Effector CD8-positive, alpha-beta T cell (primary cell): ENCODE measurements at regions not wholly inside any gene's neighbourhood (a gene's known extent, or its start where the extent isn't known, plus 50 kb on each side); places are given as distances from the start of the nearest gene placed in this dataset.
"Not testable (repeated sequence)": the region's sequence is repeated elsewhere in the genome, so short reads cannot be mapped to it uniquely, and the experiment has no call there.

Experiments used
- DNase-seq: peaks from one replicate; lab custom pipeline; 2025; lab: John Stamatoyannopoulos, UW

DNA sequence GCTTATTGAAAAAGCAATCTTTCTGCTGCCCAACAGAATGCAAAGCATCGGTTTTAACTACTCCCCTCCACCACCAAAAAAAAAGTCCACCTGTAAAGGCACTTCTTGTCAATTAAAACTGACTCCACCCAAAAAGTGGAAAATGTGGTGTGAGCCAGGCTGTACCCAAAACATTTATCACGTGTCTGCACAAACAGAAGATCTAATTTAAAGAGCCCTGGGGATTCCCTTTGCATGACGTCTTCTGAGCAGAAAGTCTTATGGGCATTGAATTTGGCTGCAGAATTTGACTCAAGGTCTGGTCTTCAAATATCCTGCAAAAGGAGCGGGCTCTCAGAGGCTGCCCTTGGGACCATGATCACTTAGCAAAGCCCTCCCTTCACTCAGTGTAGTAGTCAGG lies 358.3 kb upstream of the KLHL29 start:
- DNase-seq, result no peak

DNA sequence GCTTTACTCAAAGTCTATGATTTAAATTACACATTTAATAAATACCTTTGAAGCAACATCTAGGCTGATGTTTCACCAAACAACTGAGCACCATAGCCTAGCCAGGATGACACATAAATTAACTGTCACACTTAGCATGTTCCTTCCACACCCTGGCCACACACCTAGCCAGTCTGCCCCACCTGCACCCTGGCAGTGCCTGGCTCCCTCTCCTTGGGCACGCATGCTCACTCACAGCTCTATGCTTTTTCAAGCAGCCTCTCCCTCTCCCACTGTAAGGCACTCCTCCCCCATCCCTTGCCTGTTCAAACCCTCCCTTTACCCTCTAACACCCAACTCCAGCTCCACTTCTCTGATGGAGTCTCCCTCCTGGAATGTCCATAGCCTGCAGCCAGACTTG lies 357.6 kb upstream of the KLHL29 start:
- no peak for DNase-seq

DNA sequence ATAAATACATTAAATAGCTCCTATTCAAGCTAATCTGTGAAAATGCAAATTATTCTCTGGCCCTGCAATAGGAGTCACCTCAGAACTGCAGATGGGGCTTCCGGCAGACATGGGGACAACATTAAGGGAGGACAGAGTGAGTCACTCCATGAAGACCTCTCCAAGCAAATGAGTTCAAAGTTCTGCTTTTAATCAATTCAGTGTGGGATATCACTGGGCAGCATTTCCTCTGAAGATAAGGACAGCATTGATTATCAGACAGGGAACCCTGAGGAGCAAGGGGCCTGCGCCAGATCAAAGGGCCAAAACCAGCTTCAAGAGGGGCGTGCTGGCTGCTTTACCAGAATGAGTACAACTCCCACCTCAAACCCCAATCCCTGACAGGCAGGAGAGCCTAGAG lies 356.9 kb upstream of the KLHL29 start:
- no peak for DNase-seq

DNA sequence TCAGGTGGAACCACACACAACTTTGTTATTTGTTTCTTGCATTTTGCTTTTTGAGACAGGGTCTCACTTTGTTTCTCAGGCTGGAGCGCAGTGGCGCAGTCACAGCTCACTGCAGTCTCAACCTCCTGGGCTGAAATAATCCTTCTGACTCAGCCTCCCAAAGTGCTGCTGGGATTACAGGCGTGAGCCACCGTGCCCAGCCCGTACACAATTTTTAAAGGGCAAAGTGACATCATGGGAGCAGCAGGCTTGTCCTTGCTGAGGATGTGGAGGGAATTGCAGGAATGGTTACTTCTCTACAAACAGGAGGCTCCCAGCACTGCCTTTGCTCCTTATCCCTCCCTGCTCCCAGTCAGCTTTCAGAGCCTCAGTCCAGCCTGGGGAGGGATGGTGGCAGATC lies 355.9 kb upstream of the KLHL29 start:
- DNase-seq, result no peak

DNA sequence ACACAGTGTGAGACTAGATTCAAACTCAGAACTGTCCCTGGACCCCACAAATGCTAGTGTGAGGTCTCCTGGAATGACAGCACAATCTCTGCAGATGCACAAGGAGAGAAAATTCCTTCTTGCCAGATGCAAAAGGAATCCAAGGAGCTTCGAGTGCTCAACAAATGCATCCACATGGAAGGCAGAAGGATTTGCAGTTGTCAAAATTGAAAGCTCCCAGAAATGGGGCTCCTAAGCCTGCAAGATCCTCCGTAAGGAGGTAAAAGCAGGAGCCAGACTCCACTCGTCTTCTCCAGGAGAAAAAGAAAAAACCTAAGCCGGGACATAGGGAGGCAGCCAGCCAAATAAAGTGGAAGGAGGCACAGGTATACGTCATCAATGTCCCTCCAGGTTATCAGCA lies 355.0 kb upstream of the KLHL29 start:
- no peak for DNase-seq

DNA sequence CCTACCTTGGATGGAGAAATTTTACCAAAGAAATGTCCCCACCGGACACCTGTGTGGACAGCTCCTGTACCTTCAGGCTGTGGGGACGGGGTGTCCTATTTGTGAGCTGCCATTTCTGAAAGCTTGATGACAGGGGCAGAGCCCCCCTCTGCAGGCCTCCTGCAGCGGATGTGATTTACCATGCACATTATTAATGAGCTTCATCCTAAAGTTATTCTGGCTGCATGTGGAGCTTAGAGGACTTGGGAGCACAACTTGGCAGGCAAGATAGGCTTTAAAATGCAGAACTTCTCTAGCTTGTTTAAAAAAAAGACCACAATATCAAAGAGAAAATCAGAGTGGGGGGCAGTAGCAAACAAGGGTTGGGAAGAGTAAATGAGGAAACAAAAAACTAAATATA lies 350.0 kb upstream of the KLHL29 start:
- DNase-seq, result no peak

DNA sequence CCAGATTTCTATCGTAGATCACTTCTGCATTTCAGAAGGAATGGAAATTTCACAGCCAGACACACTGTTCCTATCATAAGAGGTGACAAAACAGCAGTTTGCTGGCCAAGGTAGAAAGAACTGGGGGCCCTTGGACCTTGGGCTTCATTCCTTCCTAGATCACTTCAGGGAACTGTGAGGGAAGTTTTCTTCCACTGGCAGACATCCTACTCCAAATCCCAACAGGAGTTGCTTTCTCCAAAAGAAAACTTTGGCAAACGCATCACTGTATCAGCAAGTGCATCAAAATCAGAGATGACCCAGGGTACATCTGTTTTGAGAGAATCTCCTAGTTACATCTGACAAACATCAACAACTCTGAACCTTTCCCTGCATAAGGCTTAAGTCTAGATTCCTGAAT lies 348.4 kb upstream of the KLHL29 start:
- no peak for DNase-seq

DNA sequence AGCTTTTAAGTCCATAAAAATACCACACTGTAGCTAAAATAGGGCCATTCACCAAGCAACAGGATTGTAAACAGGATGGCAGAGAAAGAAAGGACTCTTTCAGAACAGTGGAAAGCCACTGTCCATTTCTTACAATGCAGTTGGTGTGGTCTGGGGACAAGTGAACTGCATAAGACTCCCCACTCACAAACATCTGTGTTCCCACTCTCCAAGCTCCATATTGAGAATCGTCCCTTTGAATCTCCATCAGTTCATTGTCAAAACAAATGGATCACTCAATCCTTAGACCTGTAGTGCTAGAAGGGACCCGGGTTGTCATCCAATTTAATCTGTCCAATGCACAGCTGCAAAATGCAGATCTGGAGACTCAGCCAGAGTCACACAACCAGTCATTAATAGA lies 347.4 kb upstream of the KLHL29 start:
- no peak for DNase-seq

DNA sequence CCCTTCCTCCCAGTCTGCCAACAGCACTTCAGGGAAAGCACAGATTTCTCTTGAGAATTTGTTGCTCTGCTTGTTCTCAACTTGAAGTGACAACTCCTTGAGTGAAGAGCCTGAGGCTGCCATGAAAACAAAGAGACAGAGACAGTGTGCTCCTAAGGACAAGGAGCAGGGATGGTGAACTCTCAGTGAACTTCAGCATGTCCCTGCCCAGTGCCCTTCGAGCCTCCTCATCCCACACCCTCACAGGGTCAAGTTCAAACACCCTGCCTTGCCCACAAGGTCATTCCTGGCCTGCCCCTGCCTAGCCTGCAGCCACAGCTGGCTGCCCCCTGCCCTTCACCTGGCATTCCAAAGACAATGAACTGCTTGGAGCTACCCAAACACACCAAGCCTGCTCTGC lies 343.5 kb upstream of the KLHL29 start:
- no peak for DNase-seq

DNA sequence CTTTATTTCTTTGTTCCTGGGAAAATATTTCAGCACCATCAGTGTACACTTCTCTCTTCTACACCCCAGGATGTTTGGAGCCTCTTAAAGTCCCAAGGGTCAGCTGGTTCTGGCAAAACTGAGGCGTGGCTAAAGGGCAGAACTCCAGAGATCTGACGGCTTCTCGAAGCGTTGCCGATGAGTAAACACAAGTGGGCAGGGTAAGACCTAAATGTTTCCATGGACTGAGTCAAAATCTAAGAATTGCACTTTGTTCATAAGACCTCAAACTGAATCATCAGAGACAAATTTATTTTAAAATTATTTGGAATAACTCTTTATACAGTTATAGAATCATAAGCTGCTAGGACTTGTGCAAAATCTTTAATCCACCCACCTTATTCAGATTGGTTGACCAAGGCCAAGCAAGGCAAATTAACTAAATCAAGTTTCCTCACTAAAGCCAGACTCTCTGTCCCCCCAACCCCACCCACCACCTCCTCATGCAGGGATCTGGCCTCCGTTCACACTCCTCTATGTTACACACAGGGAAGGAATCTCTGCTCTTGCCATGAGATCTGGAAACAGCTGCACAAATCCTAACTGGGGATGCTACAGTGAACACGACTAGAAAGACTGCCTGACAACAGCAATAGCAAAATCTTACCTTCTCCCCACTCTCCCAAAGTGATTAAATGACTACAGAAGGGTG lies 342.6 kb upstream of the KLHL29 start:
- DNase-seq, result no peak

DNA sequence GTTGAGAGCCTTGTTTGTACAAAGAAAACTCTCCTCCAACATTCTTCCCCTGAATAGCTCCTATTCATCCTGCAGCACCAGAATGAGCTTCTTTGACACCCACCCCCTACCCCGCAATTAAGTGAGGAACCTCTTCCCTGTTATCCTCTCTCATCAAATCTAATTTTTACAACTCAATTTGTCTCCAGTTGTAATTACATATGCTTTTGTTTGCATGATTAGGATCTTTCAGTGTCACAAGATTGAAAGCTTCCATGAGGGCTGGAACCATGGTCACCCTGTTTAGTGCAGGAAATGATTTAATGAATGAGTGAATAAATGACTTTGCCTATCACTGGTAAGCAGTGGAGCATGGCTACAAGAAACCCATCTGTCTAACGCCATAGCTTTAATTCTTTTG lies 334.6 kb upstream of the KLHL29 start:
- no peak for DNase-seq

DNA sequence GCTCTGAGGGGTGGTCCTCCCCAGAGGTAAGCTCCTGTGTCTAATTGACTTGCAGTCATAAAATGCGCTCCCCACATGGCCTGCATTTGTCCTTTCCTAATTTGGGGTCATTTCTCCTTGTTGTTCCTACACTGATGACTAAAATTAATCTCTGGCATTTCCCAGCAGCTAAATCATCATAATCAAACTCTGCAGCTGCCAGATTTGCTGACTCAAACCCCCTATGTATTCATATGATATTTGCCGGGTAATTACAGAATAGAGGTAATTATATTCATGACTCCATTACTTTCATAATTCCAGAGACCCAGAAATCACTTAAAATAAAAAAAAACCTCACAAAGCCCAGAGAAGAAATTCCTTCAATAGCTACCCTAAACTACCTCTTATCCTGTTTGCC lies 331.4 kb upstream of the KLHL29 start:
- DNase-seq, result no peak

DNA sequence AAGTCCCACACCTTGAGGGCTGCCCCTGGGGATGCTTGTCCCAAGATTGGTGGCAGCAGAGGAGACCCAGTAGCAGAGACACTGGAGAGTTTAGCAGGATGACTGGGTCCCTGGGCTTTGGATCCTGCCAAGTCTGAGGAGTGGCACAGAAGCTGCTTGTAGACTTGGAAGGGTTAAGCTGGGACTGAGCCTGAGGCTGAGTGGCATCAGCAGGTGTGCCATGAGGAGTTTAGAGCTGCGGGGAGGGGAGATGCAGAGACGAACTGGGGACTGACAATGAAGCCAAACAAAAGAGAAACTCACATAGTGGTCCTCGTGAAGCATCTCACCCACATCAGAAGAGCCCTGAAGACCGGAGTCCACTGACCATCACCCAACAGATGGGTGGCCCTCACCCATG lies 329.7 kb upstream of the KLHL29 start:
- DNase-seq, result no peak

DNA sequence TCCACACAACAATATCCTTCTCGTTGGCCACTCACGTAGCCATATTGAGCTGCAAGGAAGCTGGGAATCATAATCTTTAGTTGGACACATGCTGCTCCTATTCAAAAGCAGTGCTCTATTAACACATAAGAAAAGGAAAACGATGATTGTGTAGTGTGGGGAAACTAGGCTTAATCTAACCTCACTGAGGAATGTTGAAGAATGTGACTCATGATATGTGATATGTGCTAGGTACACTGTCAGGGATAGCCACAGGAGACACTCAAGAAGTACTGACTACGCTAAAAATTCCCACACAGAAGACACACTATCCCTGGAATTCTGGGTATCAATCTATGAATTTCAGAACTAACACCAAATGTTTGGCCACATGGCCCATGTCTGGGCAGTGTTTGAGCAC lies 328.1 kb upstream of the KLHL29 start:
- DNase-seq, result not testable (repeated sequence)

DNA sequence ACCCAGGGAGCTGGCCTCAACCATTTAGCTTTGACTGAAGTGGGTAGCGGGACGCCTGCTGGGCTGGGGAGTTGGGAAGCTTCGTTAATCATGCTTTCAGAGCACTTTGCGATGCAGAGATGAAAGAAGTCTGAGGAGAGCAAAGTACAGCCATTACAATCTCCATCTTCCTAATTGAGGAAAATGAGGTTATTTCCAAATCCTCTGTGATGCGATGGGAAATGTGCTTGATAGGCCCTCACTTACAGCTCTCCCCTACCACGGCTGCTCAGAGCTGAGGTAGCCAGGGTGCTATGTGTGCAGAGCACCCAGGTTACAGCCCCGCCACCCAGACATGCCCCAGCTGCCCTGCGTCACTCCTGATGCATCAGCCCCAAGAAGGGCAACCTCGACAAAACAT lies 326.5 kb upstream of the KLHL29 start:
- no peak for DNase-seq

DNA sequence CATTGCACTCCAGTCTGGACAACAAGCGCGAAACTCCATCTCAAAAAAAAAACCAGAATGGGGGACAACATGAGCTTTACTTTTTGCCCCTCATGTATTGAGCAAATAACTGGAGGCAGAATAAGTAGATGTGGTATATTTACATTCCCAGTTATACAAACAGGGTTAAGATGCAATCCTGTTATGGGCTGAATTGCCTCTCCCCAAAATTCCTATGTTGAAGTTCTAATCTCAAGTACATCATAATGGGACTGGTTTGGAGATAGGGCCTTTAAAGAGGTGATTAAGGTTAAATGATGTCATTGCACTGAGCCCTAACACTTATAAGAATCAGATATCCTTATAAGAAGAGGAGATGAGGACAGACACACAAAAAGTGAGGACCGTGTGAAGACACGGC lies 319.8 kb upstream of the KLHL29 start:
- no peak for DNase-seq

DNA sequence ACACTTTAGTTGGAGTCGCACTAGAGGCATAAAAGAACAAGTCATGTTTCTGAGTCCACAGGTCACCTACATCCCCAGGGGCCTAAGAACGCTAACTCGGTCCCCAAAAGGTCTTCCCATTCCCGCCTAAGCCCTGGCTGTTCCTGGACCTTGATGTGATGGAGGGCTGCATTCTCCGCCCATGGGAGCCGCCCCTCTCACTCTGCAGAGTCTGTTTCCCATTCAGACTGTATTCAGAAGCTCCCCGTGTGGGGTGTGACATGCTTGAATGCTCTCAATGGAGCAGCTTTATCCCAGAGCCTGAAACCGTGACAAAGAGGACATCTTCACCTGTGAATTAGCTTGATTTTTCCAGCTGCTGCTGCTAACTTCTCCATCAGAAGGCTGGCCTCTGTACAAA lies 319.0 kb upstream of the KLHL29 start:
- no peak for DNase-seq

DNA sequence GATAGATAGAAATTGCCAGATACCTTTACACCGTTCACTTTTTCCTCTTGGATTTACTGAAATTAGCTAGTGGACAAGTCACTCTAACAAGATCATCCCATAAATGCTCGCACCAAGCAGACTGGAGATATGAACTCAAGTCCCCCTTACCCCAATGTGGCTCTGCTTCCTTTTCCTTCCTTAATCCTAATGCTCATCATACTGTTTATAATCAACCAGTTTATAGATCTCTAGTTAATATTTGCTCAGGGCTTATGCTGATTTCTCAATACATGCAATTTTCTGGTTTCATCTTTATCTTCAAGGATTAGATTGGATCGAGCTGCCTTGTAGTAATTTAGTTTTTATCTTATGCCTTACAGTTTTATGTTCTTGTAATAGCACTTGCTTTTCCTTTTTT lies 318.3 kb upstream of the KLHL29 start:
- DNase-seq, result no peak

DNA sequence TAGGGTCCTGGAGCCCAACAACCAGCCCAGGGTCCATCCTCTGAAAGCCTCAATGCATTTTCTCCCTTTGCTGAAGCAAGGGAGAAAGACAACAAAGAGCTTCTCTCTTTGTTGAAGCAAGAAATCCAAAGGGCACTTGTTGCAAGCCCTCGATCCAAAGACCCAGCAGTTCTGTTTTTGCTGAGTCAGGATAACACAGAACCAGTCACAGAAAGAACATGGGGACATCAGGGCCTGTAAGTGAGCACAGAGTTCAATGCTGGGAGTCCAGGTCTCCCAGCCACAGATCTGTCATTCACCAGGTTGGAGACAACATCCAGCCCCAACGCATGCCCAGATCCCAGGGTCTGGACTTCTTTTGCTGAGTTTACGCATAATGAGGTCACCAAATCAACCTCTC lies 315.8 kb upstream of the KLHL29 start:
- no peak for DNase-seq

DNA sequence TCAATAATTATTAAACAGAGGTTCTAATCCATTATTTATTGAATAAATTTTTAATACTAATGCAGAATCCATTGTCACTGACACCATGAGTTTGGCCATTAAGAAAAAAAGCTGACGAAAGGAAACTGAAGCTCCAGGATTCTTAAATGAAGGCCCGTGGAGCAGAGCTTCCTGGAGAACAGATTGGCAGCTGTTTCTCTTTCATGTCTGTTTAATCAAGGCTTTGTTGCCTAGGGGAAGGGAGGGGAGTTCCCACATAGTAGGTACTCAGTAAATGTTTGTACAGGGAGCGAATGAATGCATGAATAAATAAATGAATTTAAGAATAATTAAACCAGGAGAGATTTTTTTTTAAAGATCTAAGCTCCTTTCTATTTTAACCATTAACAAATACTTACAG lies 315.1 kb upstream of the KLHL29 start:
- no peak for DNase-seq

DNA sequence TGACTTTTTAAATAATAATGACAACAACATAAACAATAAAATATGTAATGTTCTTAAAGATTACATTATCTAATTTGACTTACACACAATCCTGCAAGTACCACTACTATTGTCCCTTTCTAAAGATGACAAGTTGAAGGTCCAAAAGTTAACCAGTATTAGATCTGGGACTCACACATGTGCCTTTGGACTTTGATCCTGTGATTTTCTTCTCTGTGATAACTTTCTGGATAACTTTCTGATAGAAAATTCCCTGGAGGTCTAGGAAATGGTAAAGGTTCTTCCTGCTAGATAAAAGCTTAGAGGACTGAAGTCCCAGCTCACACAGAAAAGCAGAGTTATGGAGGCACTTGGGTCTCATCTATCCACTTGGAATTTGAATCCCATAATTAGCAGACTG lies 311.9 kb upstream of the KLHL29 start:
- DNase-seq, result no peak

DNA sequence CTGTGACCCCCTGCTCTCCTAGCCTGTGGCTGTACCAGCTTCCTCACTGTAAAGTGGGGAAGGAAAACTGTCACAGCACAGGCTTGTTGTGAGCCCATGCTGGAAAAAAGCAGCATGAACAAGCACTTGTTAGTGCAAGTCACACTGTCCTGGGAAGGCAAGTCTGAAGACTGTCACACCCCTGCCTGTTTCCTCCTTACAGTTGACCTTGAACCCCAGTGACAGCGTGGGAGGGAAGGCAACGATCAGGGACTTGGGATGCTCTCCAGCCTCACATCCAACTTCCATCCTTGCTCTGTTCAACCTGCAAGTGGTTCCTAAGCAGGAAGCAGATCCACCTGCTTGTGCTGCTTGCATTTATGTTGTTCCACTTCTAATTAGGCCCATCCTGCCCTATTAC lies 311.3 kb upstream of the KLHL29 start:
- no peak for DNase-seq

DNA sequence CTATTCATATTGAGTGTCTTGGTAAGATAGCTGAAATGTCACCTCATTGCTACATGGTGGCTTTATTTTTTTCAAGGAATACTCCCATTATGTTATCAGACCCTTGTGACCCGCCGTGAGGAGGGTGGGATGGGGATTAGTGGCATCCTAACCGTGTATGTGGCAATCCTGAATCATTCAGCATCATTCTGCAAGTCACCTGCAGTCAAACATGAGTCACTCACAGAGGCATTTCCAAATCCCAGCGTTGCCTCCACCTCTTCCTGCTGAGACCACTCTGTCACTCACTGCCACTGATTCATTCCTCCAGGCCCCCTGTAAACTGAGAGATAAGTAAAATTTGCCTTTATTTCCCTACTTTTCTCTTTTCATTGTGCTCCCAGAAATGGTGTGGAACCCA lies 307.4 kb upstream of the KLHL29 start:
- DNase-seq, result no peak

DNA sequence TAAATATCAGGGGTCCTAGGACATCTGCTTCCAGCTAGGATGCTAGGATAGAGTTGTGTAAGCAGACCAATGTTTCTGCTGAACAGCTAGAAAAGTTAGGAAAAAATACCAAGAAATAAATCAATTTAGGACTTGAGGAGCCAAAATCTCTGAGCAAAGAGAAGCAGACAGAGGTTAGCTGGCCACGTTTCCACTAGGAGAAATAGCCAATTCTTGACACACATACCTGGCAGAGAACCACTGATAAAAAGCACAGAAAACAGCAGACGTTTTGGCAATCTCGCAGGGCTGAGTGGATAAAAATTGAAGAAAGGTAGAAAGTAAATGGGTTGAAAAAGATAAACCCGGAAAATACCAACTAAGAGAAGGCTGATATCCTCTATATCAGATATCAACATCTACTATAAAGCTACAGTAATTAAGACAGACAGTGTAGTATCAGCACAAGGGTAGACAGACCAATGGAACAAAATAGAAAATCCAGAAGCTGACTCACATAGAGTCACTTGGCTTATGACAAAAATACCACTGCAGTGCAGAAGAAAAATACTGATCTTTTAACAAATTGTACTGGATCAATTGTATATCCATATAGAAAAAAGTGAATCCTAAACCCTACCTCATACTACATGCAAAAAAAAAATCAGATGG lies 306.1 kb upstream of the KLHL29 start:
- DNase-seq, result no peak
